GM13977 (cell line): ENCODE measurements at regions not wholly inside any gene's neighbourhood (a gene's known extent, or its start where the extent isn't known, plus 50 kb on each side); places are given as distances from the start of the nearest gene placed in this dataset.
A peak's percentile ranks its signal among the peaks of the same experiment; 100 is the strongest.

Experiments used
- DNase-seq: peaks from one replicate; pipeline ENCODE4 v3.0.0; 2012; ENCODE audit warnings: low spot score
- in situ Hi-C: fragments of 300-500 bp; cut with MboI; formaldehyde crosslinking; loops from one replicate; pipeline ENCODE4 v1.12.0; 2022; ENCODE audit warnings: low sequenced_read_pairs, low pct_unique_long_range_greater_than_20kb, mixed read lengths, inconsistent platforms; ENCODE audit not compliant: unreplicated experiment
- TF ChIP-seq, protein P1 (sequence below): IDR thresholded peaks from 2 replicates; pipeline ENCODE4 v1.5.1; 2012; ENCODE audit warnings: mild to moderate bottlenecking, control low read depth; ENCODE audit not compliant: insufficient read depth; ENCODE audit errors: extremely low read depth, missing control alignments

- no peak for DNase-seq
- in situ Hi-C loops: no loop called here
- TF ChIP-seq, protein P1, sequence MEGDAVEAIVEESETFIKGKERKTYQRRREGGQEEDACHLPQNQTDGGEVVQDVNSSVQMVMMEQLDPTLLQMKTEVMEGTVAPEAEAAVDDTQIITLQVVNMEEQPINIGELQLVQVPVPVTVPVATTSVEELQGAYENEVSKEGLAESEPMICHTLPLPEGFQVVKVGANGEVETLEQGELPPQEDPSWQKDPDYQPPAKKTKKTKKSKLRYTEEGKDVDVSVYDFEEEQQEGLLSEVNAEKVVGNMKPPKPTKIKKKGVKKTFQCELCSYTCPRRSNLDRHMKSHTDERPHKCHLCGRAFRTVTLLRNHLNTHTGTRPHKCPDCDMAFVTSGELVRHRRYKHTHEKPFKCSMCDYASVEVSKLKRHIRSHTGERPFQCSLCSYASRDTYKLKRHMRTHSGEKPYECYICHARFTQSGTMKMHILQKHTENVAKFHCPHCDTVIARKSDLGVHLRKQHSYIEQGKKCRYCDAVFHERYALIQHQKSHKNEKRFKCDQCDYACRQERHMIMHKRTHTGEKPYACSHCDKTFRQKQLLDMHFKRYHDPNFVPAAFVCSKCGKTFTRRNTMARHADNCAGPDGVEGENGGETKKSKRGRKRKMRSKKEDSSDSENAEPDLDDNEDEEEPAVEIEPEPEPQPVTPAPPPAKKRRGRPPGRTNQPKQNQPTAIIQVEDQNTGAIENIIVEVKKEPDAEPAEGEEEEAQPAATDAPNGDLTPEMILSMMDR: no peak
Observed at GRCh38 chr6:148671952-148672351, 74.9 kb upstream of the UST start.

DNA sequence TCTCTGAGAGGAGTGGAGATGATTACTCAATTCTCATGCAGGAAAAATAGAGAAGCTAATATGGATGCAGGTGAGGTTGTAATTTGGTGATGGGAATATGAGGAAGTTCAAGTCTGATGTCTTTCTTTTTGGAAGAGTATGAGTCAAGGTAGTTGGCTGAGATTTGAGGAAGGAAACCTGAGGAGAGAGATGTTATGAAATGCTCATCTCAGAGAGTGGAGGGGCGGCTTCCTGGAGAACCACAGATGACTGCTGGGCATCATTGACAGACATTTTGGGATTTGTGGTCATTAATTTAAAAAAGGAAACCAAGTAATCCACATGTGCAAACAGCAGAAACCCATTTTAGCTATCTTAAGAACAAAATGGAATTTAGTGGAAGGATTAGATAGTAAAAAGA, 72.5 kb upstream of the UST start:
- no peak for DNase-seq
- in situ Hi-C loops: no loop called here
- TF ChIP-seq, protein P1: no peak

GRCh38 chr6:148677594-148678476, 69.0 kb upstream of the UST start:
- DNase-seq: peak; percentile 60
- in situ Hi-C loops: no loop called here

DNA sequence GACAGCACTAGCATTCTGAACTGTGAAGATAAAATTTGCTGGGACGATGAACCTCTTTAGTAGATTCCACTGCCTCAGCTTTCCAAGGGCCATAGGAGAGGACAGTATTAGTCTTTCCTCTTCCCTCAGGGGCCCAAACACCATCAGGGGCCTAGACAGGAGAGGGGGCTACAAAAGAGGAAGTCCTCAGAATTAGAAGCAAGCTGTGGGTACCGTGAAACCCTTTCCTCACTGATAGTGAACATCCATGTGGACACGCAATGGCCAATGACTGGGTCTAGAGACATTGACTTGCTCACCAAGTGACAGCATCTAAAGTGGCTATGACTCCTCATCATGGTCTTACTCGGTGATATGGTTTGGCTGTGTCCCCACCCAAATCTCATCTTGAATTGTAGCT, 68.1 kb upstream of the UST start:
- no peak for DNase-seq
- in situ Hi-C loops: no loop called here
- TF ChIP-seq, protein P1: no peak

More at GRCh38 chr6:148677594-148678476, 69.0 kb upstream of the UST start:
- TF ChIP-seq, protein P1: no peak

- in situ Hi-C loops: no loop called here
- no peak for DNase-seq
- TF ChIP-seq, protein P1: no peak
Observed at GRCh38 chr6:148681666-148682065, 65.2 kb upstream of the UST start.

- DNase-seq: no peak
- in situ Hi-C loops: no loop called here
- TF ChIP-seq, protein P1: no peak
Observed at GRCh38 chr6:148682252-148682651, 64.6 kb upstream of the UST start.
